ENCODE measurements at regions not wholly inside any gene's neighbourhood (a gene's known extent, or its start where the extent isn't known, plus 50 kb on each side); places are given as distances from the start of the nearest gene placed in this dataset.
"Not testable (repeated sequence)": the region's sequence is repeated elsewhere in the genome, so short reads cannot be mapped to it uniquely, and the experiment has no call there.

GRCh38 chr14:48693793-48694192 is 892.4 kb downstream of the RPS29 start:
- no peak for DNase-seq

- no peak for DNase-seq
Measured at GRCh38 chr14:48690349-48690748, 895.8 kb downstream of the RPS29 start.

GRCh38 chr14:48686650-48687049 is 899.5 kb downstream of the RPS29 start:
- no peak for DNase-seq

GRCh38 chr14:48672506-48672905 is 913.7 kb downstream of the RPS29 start:
- DNase-seq = no peak

- no peak for DNase-seq
Measured at GRCh38 chr14:48670939-48671338, 915.2 kb downstream of the RPS29 start.

- no peak for DNase-seq
Measured at GRCh38 chr14:48665077-48665784, 920.9 kb downstream of the RPS29 start.

GRCh38 chr14:48643241-48643640 is 942.9 kb downstream of the RPS29 start:
- DNase-seq = no peak

GRCh38 chr14:48628870-48629269 is 953.5 kb upstream of the MDGA2 start:
- DNase-seq = no peak

- DNase-seq = no peak
Measured at GRCh38 chr14:48622980-48623379, 947.6 kb upstream of the MDGA2 start.

- DNase-seq = no peak
Measured at GRCh38 chr14:48618057-48618456, 942.7 kb upstream of the MDGA2 start.

GRCh38 chr14:48616931-48617330 is 941.5 kb upstream of the MDGA2 start:
- no peak for DNase-seq

GRCh38 chr14:48615618-48616017 is 940.2 kb upstream of the MDGA2 start:
- no peak for DNase-seq

GRCh38 chr14:48614003-48614402 is 938.6 kb upstream of the MDGA2 start:
- no peak for DNase-seq

GRCh38 chr14:48606960-48607359 is 931.6 kb upstream of the MDGA2 start:
- not testable (repeated sequence) for DNase-seq

GRCh38 chr14:48598458-48598857 is 923.1 kb upstream of the MDGA2 start:
- no peak for DNase-seq

- DNase-seq = no peak
Measured at GRCh38 chr14:48586099-48586498, 910.7 kb upstream of the MDGA2 start.

- no peak for DNase-seq
Measured at GRCh38 chr14:48584031-48584430, 908.6 kb upstream of the MDGA2 start.

- no peak for DNase-seq
Measured at GRCh38 chr14:48582938-48583337, 907.5 kb upstream of the MDGA2 start.

GRCh38 chr14:48580692-48581091 is 905.3 kb upstream of the MDGA2 start:
- no peak for DNase-seq

- no peak for DNase-seq
Measured at GRCh38 chr14:48575772-48576171, 900.4 kb upstream of the MDGA2 start.

- DNase-seq = no peak
Measured at GRCh38 chr14:48568688-48569087, 893.3 kb upstream of the MDGA2 start.

- no peak for DNase-seq
Measured at GRCh38 chr14:48568252-48568651, 892.8 kb upstream of the MDGA2 start.

- no peak for DNase-seq
Measured at GRCh38 chr14:48563489-48563888, 888.1 kb upstream of the MDGA2 start.

- DNase-seq = not testable (repeated sequence)
Measured at GRCh38 chr14:48561438-48561837, 886.0 kb upstream of the MDGA2 start.

GRCh38 chr14:48560421-48560820 is 885.0 kb upstream of the MDGA2 start:
- no peak for DNase-seq
